ENCODE measurements at regions not wholly inside any gene's neighbourhood (a gene's known extent, or its start where the extent isn't known, plus 50 kb on each side); places are given as distances from the start of the nearest gene placed in this dataset.

DNA sequence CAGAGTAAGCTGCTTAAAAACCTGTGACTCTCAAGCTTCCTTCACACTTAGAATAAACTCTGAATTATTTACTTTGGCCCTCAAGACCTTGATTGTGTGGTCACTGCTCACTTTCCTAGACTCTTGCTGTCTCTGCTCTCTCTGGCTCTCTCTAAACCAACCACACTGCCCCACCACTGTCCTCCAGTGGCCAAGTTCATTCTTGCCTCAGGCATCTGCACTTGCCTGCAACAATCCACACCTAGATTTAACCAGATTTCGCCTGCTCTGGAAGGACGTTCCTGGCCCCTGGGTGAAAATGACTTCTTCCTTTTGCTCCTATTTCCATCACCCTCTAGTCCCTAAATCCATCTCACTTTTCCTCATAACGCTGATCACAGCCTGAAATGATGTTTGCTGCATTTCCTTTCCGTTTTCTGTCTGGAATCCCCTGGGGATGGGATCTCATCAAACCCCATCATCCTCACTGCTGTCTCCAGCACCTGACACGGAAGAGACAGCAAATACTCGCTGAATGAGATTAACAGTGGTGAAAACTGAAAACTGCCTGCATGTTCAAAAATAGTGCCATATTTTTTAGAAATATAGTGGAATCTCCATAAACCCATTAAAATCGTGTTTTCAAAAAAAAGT, 232.6 kb downstream of the UQCRFS1 start:
- TF ChIP-seq YY1 (IDR thresholded peaks at IDR 0.05; ENCODE audit: insufficient read depth, insufficient read length) (no peak), ZNF274 (IDR thresholded peaks at IDR 0.05; ENCODE audit: low read depth, low read length) (no peak), SUZ12 (IDR thresholded peaks at IDR 0.05; ENCODE audit: extremely low read depth, insufficient read depth, insufficient read length) (no peak)

All from NT2/D1 (cell line).